ENCODE measurements at regions not wholly inside any gene's neighbourhood (a gene's known extent, or its start where the extent isn't known, plus 50 kb on each side); places are given as distances from the start of the nearest gene placed in this dataset.

DNA sequence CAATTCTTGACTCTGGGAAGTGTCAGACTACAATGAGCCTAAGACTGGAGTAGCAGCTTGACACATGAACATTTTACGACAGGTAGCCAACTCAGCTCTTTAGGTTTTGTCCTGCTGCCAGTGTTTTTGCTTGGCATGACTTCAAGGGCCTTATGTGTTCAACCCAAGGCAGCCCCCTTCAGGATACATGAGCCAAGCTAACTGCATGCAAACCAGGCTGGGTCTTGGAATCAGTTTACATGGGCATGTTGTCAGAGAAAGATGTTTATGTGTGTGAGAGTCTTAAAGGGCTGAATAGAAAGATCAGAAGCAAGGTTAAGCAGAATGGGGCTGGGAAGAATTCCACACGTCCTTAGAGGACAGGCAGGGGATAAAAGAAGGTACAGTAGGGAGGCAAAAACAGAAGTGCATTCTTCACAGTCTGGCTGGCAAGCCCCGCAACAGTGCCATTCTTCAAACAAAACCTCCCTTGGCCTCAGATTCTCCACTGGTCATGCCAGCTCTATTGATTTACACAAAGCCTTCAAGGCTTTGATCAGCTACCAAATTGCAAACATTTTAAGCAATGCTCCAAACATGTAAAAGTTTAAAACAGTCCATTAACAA is 97.3 kb downstream of the NKX6-1 start:
- no peak for DNase-seq (ENCODE audit: extremely low spot score)
- no peak overlapping the region for H3K27ac ChIP-seq (ENCODE audit: low read depth)
- no peaks in the 10 kb centered on the region for H3K36me3 ChIP-seq (ENCODE audit: insufficient read depth)
- H3K4me1 ChIP-seq (ENCODE audit: insufficient read depth), result no peaks in the 10 kb centered on the region
- no peak overlapping the region for H3K4me3 ChIP-seq (ENCODE audit: low read depth, low read length)
- WGBS, result 34% methylated on average over 3 of the region's 3 CpGs

DNA sequence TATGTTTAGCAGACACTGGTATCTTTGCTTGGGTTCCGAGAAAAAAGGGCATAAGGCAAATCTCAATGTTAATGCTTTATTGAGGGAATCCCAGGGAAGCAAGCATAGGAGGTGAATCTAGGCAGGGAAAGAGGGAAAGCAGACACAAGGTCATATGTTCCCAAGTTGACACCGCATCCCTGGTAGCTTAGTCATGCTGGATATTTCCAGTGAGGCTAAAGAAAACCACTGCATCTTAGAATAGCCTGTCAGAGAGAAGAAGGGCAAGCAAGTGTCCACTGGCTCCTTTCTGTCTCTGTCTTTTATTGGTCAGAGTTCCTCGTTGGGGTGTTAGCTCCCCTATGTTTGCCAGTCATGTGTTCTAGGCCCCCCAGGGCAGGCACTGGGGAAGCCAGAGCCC is 104.7 kb downstream of the NKX6-1 start:
- WGBS, result 48% methylated on average over 3 of the region's 3 CpGs
- H3K4me3 ChIP-seq (ENCODE audit: low read depth, low read length), result no peak overlapping the region
- no peaks in the 10 kb centered on the region for H3K4me1 ChIP-seq (ENCODE audit: insufficient read depth)
- H3K27ac ChIP-seq (ENCODE audit: low read depth), result no peak overlapping the region
- no peak for DNase-seq (ENCODE audit: extremely low spot score)
- H3K36me3 ChIP-seq (ENCODE audit: insufficient read depth), result no peaks in the 10 kb centered on the region

DNA sequence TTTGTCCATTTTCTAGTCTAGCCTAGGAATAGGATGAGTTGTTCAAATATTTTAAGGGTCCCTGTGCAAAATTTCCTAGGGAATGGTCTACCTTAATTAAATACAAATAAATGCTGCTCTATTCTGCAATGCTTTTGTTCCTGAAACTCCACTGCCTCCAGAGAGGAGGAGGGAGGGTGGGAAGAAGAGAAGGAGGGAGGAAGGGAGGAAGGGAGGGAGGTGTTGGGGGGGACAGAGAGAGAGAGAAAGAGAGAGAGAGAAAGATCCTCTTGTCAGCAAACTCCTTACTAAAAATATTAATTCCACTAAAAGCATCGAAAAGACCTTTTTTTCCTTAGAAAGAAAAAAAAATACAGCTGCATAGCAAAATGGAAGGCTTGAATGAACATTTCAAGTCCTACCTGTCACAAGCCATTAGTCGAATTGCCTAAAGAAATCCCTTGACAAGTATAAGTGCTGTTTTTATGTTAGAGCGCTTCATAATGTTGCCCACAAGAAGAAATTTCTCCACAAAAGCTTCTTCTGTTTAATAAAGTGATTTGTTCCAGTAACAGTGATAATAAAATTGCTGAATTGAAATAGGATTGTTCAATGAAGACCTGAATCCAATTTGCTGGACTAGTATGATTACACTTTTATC is 106.0 kb downstream of the NKX6-1 start:
- Histone ChIP-seq H3K27ac (ENCODE audit: low read depth) (no peak overlapping the region), H3K36me3 (ENCODE audit: insufficient read depth) (no peaks in the 10 kb centered on the region), H3K4me3 (ENCODE audit: low read depth, low read length) (no peak overlapping the region), H3K4me1 (ENCODE audit: insufficient read depth) (no peaks in the 10 kb centered on the region)
- 79% methylated on average over 3 of the region's 3 CpGs for WGBS
- no peak for DNase-seq (ENCODE audit: extremely low spot score)

DNA sequence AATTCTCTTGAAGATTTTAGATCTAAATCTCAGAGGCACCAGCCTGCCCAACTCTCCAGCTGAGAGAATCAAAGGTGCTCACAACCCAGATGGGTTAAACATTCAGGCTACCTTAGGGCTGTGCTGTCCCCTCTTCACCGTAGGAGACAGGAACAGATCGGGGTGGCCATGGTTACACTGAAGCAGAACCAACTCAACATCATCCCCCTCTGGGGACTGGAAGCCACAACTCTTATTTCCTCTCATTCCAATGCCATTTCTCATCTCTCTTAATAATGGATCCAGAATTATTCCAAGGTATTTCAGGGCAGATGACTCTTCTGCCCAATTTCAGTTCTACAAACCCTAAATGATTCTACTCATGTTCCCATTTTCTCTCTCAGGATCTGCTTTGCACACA is 109.7 kb downstream of the NKX6-1 start:
- Histone ChIP-seq H3K4me1 (ENCODE audit: insufficient read depth) (no peaks in the 10 kb centered on the region), H3K27ac (ENCODE audit: low read depth) (no peak overlapping the region), H3K4me3 (ENCODE audit: low read depth, low read length) (no peak overlapping the region), H3K36me3 (ENCODE audit: insufficient read depth) (no peaks in the 10 kb centered on the region)
- 89% methylated on average over 2 of the region's 2 CpGs for WGBS
- DNase-seq (ENCODE audit: extremely low spot score), result no peak

DNA sequence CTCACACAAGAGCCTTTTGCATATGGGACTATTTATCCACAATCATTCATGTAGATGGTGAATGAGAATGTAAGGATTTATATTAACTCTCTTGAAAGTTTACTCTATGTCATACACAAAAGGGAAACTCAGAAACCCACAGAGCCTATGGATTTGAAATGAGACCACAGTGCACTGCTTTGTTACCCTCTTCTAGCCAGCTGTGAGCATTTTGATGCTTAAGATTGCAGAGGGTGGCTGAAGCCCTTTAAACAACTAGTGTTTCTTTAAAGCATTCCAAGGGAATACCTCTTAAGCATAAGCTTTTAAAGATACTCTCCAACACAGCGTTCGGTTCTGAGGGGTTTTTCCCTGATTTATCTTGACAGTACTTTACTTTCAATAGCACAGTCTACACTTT is 113.9 kb downstream of the NKX6-1 start:
- no peak overlapping the region for H3K4me3 ChIP-seq (ENCODE audit: low read depth, low read length)
- H3K27ac ChIP-seq (ENCODE audit: low read depth), result no peak overlapping the region
- H3K36me3 ChIP-seq (ENCODE audit: insufficient read depth), result no peaks in the 10 kb centered on the region
- no peak for DNase-seq (ENCODE audit: extremely low spot score)
- 10% methylated on average over 2 of the region's 2 CpGs for WGBS
- H3K4me1 ChIP-seq (ENCODE audit: insufficient read depth), result no peaks in the 10 kb centered on the region

DNA sequence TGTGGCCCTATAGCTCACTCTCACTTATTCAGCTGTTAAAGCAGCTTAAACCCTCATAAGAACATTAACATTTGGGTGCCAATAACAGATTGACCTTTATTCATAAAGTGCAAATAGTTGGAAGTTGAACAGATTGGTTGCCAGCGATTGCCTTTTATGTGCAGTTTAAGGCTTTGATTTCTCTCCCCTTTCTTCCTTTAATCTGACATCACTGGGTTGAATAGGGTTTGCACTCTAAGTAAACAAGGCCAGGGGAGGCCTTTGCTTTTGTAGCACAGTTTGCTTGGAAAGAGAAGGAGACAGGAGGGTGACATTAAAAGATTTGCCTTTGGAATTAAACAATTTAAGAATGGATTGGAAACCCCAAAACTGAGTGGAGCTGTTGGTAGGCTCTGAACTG is 114.3 kb downstream of the NKX6-1 start:
- no peak for DNase-seq (ENCODE audit: extremely low spot score)
- 58% methylated on average over 1 of the region's 1 CpG for WGBS
- H3K4me1 ChIP-seq (ENCODE audit: insufficient read depth), result no peaks in the 10 kb centered on the region
- no peak overlapping the region for H3K4me3 ChIP-seq (ENCODE audit: low read depth, low read length)
- no peaks in the 10 kb centered on the region for H3K36me3 ChIP-seq (ENCODE audit: insufficient read depth)
- no peak overlapping the region for H3K27ac ChIP-seq (ENCODE audit: low read depth)

DNA sequence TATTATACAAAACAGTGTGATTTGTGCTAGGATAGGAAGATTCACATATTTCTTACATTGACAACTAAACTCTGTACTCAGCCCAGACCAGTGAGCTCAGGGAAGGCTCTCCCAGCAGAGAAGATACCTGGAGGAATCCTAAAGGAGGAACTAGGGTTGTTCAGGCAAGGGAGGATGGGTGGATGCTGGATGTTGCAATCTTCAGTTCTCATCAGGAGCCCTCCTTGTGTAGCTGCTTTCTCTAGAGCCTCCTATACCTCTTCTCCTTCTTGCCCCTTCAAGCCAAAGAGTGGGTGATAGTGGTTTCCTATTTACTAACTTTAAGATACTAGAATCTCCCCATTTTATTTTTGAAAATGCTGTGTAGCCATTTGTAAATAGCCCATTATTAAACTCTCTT is 117.3 kb downstream of the NKX6-1 start:
- no peak overlapping the region for H3K4me3 ChIP-seq (ENCODE audit: low read depth, low read length)
- H3K4me1 ChIP-seq (ENCODE audit: insufficient read depth), result no peaks in the 10 kb centered on the region
- H3K27ac ChIP-seq (ENCODE audit: low read depth), result no peak overlapping the region
- H3K36me3 ChIP-seq (ENCODE audit: insufficient read depth), result no peaks in the 10 kb centered on the region
- DNase-seq (ENCODE audit: extremely low spot score), result no peak

DNA sequence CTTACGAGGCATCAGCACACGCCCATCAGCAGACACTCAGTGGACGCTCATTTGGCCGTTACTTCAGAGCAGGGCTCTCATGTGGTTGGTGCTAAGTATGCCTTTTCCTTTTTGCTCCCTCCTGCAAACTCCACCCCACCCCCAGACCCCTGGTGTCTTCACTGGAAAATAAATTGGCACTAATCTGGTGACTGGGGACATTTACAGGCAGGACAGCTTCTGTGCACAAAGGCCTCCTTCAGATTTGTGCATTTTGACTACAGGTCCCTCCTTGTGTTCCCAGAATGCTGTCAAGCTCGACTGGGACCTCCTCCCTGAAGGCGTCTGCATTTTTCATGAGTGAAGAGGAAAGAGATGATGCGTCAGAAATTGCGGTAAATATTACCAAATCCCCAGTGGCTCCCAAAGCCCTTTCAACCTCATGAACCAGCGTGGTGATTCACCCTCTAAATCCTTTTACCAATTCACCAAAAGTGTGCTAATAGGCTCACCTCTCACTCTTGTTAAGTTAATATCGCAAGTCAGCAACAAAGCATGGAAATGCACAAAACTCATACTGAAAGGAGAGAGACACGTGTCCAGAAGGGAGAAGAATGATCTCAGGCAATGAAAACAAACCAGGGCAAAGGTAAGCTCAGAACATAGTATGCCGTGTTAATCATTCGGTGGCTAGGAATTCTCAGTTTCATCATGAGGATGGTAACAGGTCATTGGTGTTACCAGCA is 119.0 kb downstream of the NKX6-1 start:
- H3K36me3 ChIP-seq (ENCODE audit: insufficient read depth), result no peaks in the 10 kb centered on the region
- H3K4me1 ChIP-seq (ENCODE audit: insufficient read depth), result no peaks in the 10 kb centered on the region
- WGBS, result 40% methylated on average over 13 of the region's 13 CpGs
- DNase-seq (ENCODE audit: extremely low spot score), result no peak
- no peak overlapping the region for H3K27ac ChIP-seq (ENCODE audit: low read depth)
- H3K4me3 ChIP-seq (ENCODE audit: low read depth, low read length), result no peak overlapping the region

DNA sequence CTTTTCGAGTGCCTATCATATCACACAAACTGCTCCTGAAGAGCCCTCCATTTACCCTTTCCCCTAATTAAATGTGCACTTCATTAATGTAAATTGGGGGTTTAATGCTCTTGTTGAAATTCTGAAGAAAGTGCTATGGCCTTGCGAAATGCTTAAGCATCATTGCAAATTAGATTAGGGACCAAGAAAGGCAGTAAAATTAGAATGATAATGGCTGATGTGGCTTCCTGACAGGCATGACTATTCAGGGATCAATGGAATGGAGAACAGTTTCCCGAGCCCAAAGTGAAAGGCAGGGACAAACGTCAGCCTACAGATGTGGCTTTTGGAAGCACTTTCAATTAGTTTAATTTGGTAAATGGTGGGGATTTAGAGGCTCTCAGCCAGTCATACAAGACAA is 120.1 kb downstream of the NKX6-1 start:
- WGBS, result 20% methylated on average over 4 of the region's 4 CpGs
- Histone ChIP-seq H3K4me1 (ENCODE audit: insufficient read depth) (no peaks in the 10 kb centered on the region), H3K4me3 (ENCODE audit: low read depth, low read length) (no peak overlapping the region), H3K36me3 (ENCODE audit: insufficient read depth) (no peaks in the 10 kb centered on the region), H3K27ac (ENCODE audit: low read depth) (no peak overlapping the region)
- DNase-seq (ENCODE audit: extremely low spot score), result no peak

DNA sequence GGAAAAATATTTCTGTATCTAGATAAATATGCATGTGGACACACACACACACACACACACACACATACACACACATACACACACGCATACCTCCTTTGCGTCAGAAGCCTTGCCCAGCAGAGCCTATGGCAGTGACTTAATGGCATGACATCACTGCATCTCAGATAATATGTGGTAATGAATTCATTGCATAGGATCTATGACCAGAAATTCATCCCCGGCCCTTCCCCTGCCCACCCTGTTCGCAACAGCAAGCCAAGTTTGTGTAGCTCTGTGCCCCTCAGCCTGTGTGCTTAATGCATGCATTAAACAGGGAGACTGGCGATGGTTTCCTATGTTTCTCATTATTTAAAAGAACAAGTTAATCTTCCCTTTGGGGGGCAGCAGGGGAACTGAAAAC is 120.7 kb downstream of the NKX6-1 start:
- Histone ChIP-seq H3K27ac (ENCODE audit: low read depth) (no peak overlapping the region), H3K4me3 (ENCODE audit: low read depth, low read length) (no peak overlapping the region), H3K36me3 (ENCODE audit: insufficient read depth) (no peaks in the 10 kb centered on the region), H3K4me1 (ENCODE audit: insufficient read depth) (no peaks in the 10 kb centered on the region)
- DNase-seq (ENCODE audit: extremely low spot score), result no peak
- 47% methylated on average over 5 of the region's 5 CpGs for WGBS

DNA sequence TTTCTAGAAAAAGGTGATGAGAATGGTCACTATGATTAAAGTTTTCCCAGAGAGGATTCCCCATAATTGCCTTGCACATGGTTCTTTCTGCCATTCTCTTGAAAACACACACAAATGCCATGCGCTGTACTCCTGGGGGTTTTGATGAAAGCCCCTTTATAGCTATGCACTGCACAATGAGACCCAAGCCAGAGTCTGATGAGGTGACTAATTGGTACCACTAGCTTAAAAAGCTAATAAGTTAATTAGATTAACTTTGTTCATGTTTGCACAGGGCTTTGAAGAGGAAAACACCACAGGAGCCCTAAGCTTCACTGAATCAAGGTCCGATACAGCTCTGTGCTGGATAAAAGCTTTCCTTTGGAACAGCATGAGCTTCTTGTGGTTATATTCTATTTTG is 132.2 kb downstream of the NKX6-1 start:
- H3K36me3 ChIP-seq (ENCODE audit: insufficient read depth), result no peaks in the 10 kb centered on the region
- H3K4me1 ChIP-seq (ENCODE audit: insufficient read depth), result no peaks in the 10 kb centered on the region
- DNase-seq (ENCODE audit: extremely low spot score), result no peak
- 70% methylated on average over 2 of the region's 2 CpGs for WGBS
- no peak overlapping the region for H3K27ac ChIP-seq (ENCODE audit: low read depth)
- no peak overlapping the region for H3K4me3 ChIP-seq (ENCODE audit: low read depth, low read length)

DNA sequence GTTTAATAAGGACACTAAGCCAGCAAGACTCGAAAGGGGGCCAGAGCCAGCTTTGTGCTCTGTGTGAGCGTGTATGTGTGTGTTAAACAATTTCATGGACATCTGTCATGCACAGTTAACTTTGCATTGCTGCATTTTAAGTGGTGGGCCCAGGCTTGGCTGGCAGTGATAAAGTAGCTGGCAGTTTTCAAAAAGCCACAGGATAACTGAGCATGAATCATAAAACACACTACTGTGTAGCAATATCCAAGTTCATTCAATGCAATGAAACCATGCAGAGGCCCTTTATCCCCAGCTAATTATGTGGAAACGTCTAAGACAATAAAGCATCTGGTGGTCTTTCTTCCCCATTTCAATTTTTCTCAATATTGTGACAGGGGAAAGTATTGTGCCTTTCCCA is 132.9 kb downstream of the NKX6-1 start:
- no peak overlapping the region for H3K27ac ChIP-seq (ENCODE audit: low read depth)
- DNase-seq (ENCODE audit: extremely low spot score), result no peak
- H3K4me1 ChIP-seq (ENCODE audit: insufficient read depth), result no peaks in the 10 kb centered on the region
- H3K36me3 ChIP-seq (ENCODE audit: insufficient read depth), result no peaks in the 10 kb centered on the region
- WGBS, result 30% methylated on average over 3 of the region's 3 CpGs
- H3K4me3 ChIP-seq (ENCODE audit: low read depth, low read length), result no peak overlapping the region

DNA sequence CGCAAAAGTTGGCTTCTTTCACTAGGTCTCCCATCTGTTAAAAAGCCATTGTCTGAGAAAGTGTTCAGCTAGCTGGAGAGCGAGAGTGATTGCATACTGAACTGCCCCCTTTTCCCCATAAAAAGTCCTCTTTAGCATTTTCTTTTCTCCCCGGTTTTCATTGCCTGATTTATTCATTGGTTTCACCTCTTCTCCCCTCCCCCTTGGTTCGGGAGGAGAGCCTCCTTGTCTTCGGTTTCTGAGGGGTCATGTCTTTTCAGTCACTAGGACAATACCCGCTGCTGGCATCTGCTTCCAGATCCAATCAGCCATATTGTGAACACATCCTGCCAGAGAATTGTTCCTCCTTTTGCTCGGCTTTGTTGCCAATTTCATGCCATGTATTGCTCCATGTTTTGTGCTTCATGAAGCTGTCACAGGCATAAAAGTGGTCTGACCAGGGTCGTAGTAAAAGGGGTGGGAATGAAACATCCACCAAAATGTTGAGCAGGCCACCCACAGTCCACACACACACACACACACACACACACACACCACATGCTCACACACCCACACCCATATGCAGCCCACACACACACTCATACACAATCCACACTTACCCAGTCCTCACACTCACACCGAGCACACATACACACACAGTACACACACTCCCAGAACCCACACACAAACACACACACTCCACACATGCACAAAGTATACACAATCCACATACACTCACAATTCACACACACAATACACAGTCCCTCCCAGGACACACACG is 136.0 kb downstream of the NKX6-1 start:
- Histone ChIP-seq H3K27ac (ENCODE audit: low read depth) (no peak overlapping the region), H3K4me1 (ENCODE audit: insufficient read depth) (no peaks in the 10 kb centered on the region), H3K4me3 (ENCODE audit: low read depth, low read length) (no peak overlapping the region), H3K36me3 (ENCODE audit: insufficient read depth) (no peaks in the 10 kb centered on the region)
- WGBS, result 48% methylated on average over 10 of the region's 10 CpGs
- no peak for DNase-seq (ENCODE audit: extremely low spot score)

DNA sequence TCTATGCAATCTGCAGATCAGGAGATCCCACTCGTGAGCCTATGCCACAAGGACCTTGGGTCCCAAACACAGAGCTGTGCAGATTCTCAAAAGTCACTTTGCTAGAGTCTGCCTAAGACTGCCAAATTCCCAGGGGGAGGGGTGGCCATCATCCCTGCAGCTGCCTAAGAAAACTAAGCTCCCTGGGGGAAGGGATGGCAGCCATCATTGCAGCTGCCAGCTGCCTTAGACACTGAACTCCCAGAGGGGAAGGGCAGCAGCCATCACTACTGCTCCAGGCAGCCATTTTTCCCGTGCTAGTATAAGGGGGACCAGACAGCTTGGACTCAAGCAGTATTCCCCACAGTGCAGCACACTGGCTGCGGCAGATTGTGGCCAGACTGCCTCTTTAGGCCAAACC is 156.9 kb downstream of the NKX6-1 start:
- Histone ChIP-seq H3K4me3 (ENCODE audit: low read depth, low read length) (no peak overlapping the region), H3K27ac (ENCODE audit: low read depth) (no peak overlapping the region), H3K4me1 (ENCODE audit: insufficient read depth) (no peaks in the 10 kb centered on the region), H3K36me3 (ENCODE audit: insufficient read depth) (no peaks in the 10 kb centered on the region)
- WGBS, result 60% methylated on average over 3 of the region's 3 CpGs
- no peak for DNase-seq (ENCODE audit: extremely low spot score)
